ENCODE measurements at regions not wholly inside any gene's neighbourhood (a gene's known extent, or its start where the extent isn't known, plus 50 kb on each side); places are given as distances from the start of the nearest gene placed in this dataset.

DNA sequence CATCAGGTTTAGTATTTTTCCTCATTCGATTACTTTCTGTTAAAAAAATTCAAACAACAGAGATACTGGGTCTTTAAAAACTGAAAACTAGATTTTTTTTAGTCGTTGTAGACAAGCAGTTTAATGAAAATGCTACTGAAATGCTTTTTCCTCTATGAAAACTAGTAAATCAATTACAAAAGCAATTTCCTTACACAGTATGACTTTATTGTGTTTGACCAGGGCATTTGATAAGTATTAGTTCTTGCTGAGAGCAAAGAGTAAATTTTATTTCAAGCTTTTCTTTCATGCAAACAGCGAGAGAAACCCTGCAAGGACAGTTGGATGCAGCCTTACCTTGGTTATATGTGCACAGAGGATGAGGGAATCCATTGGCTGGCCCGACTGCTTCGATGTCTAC, 308.5 kb downstream of the MAT2B start:
- no peaks in the 10 kb centered on the region for H3K4me1 ChIP-seq
- no peaks in the 10 kb centered on the region for H3K9me3 ChIP-seq
- no peaks in the 10 kb centered on the region for H3K27me3 ChIP-seq
- intact Hi-C loops (cut with DNase I; ENCODE audit: low total_unique reads): no loop called here
- ATAC-seq (no peak), DNase-seq (no peak)
- H3K4me3 ChIP-seq: no peak overlapping the region
- TF ChIP-seq POLR2A (IDR thresholded peaks at IDR 0.05) (no peak), CTCF (IDR thresholded peaks at IDR 0.05 in 4 of 5, conservative IDR thresholded peaks at IDR 0.05 in 1 of 5) (no peak)
- no peak overlapping the region for H3K27ac ChIP-seq
- H3K36me3 ChIP-seq: no peaks in the 10 kb centered on the region
- in situ Hi-C loops (cut with MboI; ENCODE audit: low sequenced_read_pairs in 4 of 4): no loop called here

- H3K9me3 ChIP-seq: no peaks in the 10 kb centered on the region
- no peaks in the 10 kb centered on the region for H3K36me3 ChIP-seq
- intact Hi-C loops (cut with DNase I; ENCODE audit: low total_unique reads) (no loop called here), in situ Hi-C loops (cut with MboI; ENCODE audit: low sequenced_read_pairs in 4 of 4) (no loop called here)
- no peak overlapping the region for H3K4me3 ChIP-seq
- no peak for DNase-seq
- TF ChIP-seq CTCF (IDR thresholded peaks at IDR 0.05 in 4 of 5, conservative IDR thresholded peaks at IDR 0.05 in 1 of 5) (no peak), POLR2A (IDR thresholded peaks at IDR 0.05) (no peak)
- no peaks in the 10 kb centered on the region for H3K27me3 ChIP-seq
- H3K27ac ChIP-seq: no peak overlapping the region
- ATAC-seq: no peak
- H3K4me1 ChIP-seq: no peaks in the 10 kb centered on the region
Measured at GRCh38 chr5:163815240-163815791, 309.9 kb downstream of the MAT2B start.

DNA sequence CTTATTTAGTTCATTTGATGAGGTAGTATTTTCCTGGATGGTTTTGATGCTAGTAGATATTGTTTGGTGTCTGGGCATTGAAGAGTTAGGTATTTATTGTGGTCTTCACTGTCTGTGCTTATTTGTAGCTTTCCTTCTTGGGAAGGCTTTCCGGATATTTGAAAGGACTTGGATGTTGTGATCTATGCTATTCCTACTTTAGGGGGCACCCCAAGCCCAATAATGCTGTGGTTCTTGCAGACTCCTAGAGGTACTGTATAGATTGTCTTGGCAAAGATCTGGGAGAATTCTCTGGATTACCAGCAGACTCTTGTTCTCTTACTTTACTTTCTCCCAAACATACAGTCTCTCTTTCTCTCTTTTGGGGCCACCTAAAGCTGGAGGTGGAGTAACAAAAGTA, 315.7 kb downstream of the MAT2B start:
- intact Hi-C loops (cut with DNase I; ENCODE audit: low total_unique reads): no loop called here
- ATAC-seq: no peak

GRCh38 chr5:163822548-163822947, 317.1 kb downstream of the MAT2B start:
- Histone ChIP-seq H3K27me3 (no peaks in the 10 kb centered on the region), H3K27ac (no peak overlapping the region), H3K36me3 (no peaks in the 10 kb centered on the region), H3K9me3 (no peaks in the 10 kb centered on the region), H3K4me1 (no peaks in the 10 kb centered on the region), H3K4me3 (no peak overlapping the region)
- intact Hi-C loops (cut with DNase I; ENCODE audit: low total_unique reads) (no loop called here), in situ Hi-C loops (cut with MboI; ENCODE audit: low sequenced_read_pairs in 4 of 4) (no loop called here)
- TF ChIP-seq POLR2A (IDR thresholded peaks at IDR 0.05) (no peak), CTCF (IDR thresholded peaks at IDR 0.05 in 4 of 5, conservative IDR thresholded peaks at IDR 0.05 in 1 of 5) (no peak)
- ATAC-seq (no peak), DNase-seq (no peak)

More for the DNA sequence above, 315.7 kb downstream of the MAT2B start:
- no peaks in the 10 kb centered on the region for H3K9me3 ChIP-seq
- in situ Hi-C loops (cut with MboI; ENCODE audit: low sequenced_read_pairs in 4 of 4): no loop called here
- no peaks in the 10 kb centered on the region for H3K4me1 ChIP-seq
- no peak overlapping the region for H3K27ac ChIP-seq
- no peaks in the 10 kb centered on the region for H3K36me3 ChIP-seq
- H3K27me3 ChIP-seq: no peaks in the 10 kb centered on the region
- H3K4me3 ChIP-seq: no peak overlapping the region
- TF ChIP-seq CTCF (IDR thresholded peaks at IDR 0.05 in 4 of 5, conservative IDR thresholded peaks at IDR 0.05 in 1 of 5) (no peak), POLR2A (IDR thresholded peaks at IDR 0.05) (no peak)
- no peak for DNase-seq

- Histone ChIP-seq H3K9me3 (no peaks in the 10 kb centered on the region), H3K36me3 (no peaks in the 10 kb centered on the region), H3K4me1 (no peaks in the 10 kb centered on the region), H3K27ac (no peak overlapping the region), H3K4me3 (no peak overlapping the region), H3K27me3 (no peaks in the 10 kb centered on the region)
- intact Hi-C loops (cut with DNase I; ENCODE audit: low total_unique reads): no loop called here
- ATAC-seq (no peak), DNase-seq (no peak)
- in situ Hi-C loops (cut with MboI; ENCODE audit: low sequenced_read_pairs in 4 of 4): no loop called here
- TF ChIP-seq CTCF (IDR thresholded peaks at IDR 0.05 in 4 of 5, conservative IDR thresholded peaks at IDR 0.05 in 1 of 5): no peak
- no peak for TF ChIP-seq POLR2A (IDR thresholded peaks at IDR 0.05)
Measured at GRCh38 chr5:163825661-163826060, 320.2 kb downstream of the MAT2B start.

Measured in gastrocnemius medialis (tissue), 4 donors.